ENCODE measurements at regions not wholly inside any gene's neighbourhood (a gene's known extent, or its start where the extent isn't known, plus 50 kb on each side); places are given as distances from the start of the nearest gene placed in this dataset.

DNA sequence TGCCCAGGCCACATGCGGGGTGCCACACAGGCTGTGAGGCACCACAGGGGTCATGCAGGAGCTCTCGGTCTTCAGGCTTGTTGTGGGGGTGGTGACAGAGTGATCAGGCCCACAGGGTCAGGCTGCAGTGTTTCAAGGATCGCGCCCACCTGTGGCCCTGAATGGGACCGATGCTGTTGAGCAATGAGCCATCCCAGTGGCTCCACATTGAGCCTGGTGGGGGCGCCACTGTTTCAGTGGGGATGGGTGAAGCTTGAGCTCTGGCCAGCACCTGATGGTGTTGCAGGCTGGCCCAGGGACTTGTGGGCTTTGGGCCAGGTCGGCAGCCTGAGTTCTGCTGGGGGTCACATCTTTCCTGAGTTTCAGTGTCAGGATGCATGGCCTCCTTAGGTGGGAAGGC lies 230.1 kb downstream of the UBE3A start:
- no peaks in the 10 kb centered on the region for H3K27me3 ChIP-seq (replicated peaks; ENCODE audit: control insufficient read depth, insufficient read depth, low read length)
- no peaks in the 10 kb centered on the region for H3K36me3 ChIP-seq (ENCODE audit: control insufficient read depth, insufficient read depth, low read length)
- H3K4me1 ChIP-seq: no peaks in the 10 kb centered on the region
- TF ChIP-seq, protein P1, sequence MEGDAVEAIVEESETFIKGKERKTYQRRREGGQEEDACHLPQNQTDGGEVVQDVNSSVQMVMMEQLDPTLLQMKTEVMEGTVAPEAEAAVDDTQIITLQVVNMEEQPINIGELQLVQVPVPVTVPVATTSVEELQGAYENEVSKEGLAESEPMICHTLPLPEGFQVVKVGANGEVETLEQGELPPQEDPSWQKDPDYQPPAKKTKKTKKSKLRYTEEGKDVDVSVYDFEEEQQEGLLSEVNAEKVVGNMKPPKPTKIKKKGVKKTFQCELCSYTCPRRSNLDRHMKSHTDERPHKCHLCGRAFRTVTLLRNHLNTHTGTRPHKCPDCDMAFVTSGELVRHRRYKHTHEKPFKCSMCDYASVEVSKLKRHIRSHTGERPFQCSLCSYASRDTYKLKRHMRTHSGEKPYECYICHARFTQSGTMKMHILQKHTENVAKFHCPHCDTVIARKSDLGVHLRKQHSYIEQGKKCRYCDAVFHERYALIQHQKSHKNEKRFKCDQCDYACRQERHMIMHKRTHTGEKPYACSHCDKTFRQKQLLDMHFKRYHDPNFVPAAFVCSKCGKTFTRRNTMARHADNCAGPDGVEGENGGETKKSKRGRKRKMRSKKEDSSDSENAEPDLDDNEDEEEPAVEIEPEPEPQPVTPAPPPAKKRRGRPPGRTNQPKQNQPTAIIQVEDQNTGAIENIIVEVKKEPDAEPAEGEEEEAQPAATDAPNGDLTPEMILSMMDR (IDR thresholded peaks at IDR 0.05; ENCODE audit: insufficient read depth in 1 of 2, low read depth in 1 of 2, low read length in 1 of 2, severe bottlenecking in 1 of 2, unreplicated experiment in 1 of 2): no peak
- no peak overlapping the region for H3K4me3 ChIP-seq (ENCODE audit: low read depth, low read length)
- H3K27ac Mint-ChIP-seq (ENCODE audit: unreplicated experiment): no peak overlapping the region
- intact Hi-C loops (cut with micrococcal nuclease; ENCODE audit: unreplicated experiment): no loop called here
- no peak overlapping the region for H3K4me3 Mint-ChIP-seq (ENCODE audit: unreplicated experiment)
- CTCF ChIA-PET: no interaction called here
- H3K4me1 Mint-ChIP-seq (ENCODE audit: low read depth, unreplicated experiment): no peaks in the 10 kb centered on the region
- H3K36me3 Mint-ChIP-seq (ENCODE audit: insufficient read depth, unreplicated experiment): no peaks in the 10 kb centered on the region
- peaks cover 56% of the 10 kb centered on the region for H3K9me3 ChIP-seq
- POLR2A ChIA-PET: no interaction called here
- BruUV-seq (replicated peaks): no TSS peak
- no peak for DNase-seq
- no peaks in the 10 kb centered on the region for H3K27me3 Mint-ChIP-seq (ENCODE audit: insufficient read depth, unreplicated experiment)
- H3K9me3 Mint-ChIP-seq (ENCODE audit: unreplicated experiment): no peaks in the 10 kb centered on the region

DNA sequence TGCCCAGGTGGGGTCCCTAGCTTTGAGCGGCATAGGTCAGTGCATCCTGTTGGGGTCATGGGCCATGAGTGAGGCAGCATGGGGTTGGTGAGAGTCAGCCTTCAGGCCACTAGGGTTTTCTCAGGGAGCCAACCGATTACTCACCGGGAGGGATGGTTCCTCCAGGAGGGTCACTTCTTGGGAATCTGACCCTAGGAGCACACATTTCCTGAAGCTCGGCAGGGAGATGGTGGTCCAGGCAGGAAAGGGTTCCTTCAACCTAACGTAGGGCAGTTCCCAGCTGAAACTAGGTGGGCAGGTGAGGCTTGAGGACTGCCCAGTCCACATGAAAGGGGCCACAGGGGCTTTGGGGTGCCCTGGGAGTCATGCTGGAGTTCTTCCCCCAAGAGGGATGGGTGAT lies 218.0 kb downstream of the UBE3A start:
- Histone ChIP-seq H3K27me3 (replicated peaks; ENCODE audit: control insufficient read depth, insufficient read depth, low read length) (no peaks in the 10 kb centered on the region), H3K36me3 (ENCODE audit: control insufficient read depth, insufficient read depth, low read length) (no peaks in the 10 kb centered on the region), H3K4me3 (ENCODE audit: low read depth, low read length) (no peak overlapping the region), H3K4me1 (no peaks in the 10 kb centered on the region), H3K9me3 (peaks cover 37% of the 10 kb centered on the region)
- TF ChIP-seq, protein P1 (IDR thresholded peaks at IDR 0.05; ENCODE audit: insufficient read depth in 1 of 2, low read depth in 1 of 2, low read length in 1 of 2, severe bottlenecking in 1 of 2, unreplicated experiment in 1 of 2): no peak
- DNase-seq: no peak
- POLR2A ChIA-PET: no interaction called here
- no peak overlapping the region for H3K27ac Mint-ChIP-seq (ENCODE audit: unreplicated experiment)
- BruUV-seq (replicated peaks): no TSS peak
- no peaks in the 10 kb centered on the region for H3K4me1 Mint-ChIP-seq (ENCODE audit: low read depth, unreplicated experiment)
- no peak overlapping the region for H3K4me3 Mint-ChIP-seq (ENCODE audit: unreplicated experiment)
- no peaks in the 10 kb centered on the region for H3K27me3 Mint-ChIP-seq (ENCODE audit: insufficient read depth, unreplicated experiment)
- intact Hi-C loops (cut with micrococcal nuclease; ENCODE audit: unreplicated experiment): no loop called here
- H3K9me3 Mint-ChIP-seq (ENCODE audit: unreplicated experiment): peaks cover 15% of the 10 kb centered on the region
- no peaks in the 10 kb centered on the region for H3K36me3 Mint-ChIP-seq (ENCODE audit: insufficient read depth, unreplicated experiment)
- CTCF ChIA-PET: no interaction called here

DNA sequence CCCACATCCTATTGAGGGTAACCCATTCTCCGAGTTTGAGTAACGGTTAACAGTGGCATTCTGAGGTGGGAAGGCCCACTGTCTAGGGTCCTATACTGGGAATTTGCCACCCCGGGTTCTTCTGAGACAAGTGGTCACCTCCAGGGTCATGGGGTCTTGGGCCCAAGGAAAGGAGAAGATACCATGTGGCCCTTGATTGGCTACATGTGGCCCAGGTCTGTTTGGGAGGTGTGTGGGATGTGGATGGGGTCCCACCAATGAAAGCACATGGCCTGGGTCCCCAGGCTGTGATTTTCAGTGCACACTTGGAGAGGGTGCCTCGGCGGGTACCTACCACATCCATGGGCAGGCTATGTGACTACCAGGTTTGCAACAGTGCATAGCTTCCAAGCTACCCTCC lies 214.4 kb downstream of the UBE3A start:
- H3K4me3 ChIP-seq (ENCODE audit: low read depth, low read length): no peak overlapping the region
- H3K4me3 Mint-ChIP-seq (ENCODE audit: unreplicated experiment): no peak overlapping the region
- H3K9me3 Mint-ChIP-seq (ENCODE audit: unreplicated experiment): peaks cover 15% of the 10 kb centered on the region
- POLR2A ChIA-PET: no interaction called here
- intact Hi-C loops (cut with micrococcal nuclease; ENCODE audit: unreplicated experiment): no loop called here
- H3K27me3 Mint-ChIP-seq (ENCODE audit: insufficient read depth, unreplicated experiment): no peaks in the 10 kb centered on the region
- H3K36me3 ChIP-seq (ENCODE audit: control insufficient read depth, insufficient read depth, low read length): no peaks in the 10 kb centered on the region
- no TSS peak for BruUV-seq (replicated peaks)
- H3K4me1 ChIP-seq: no peaks in the 10 kb centered on the region
- CTCF ChIA-PET: no interaction called here
- DNase-seq: no peak
- peaks cover 21% of the 10 kb centered on the region for H3K9me3 ChIP-seq
- no peaks in the 10 kb centered on the region for H3K27me3 ChIP-seq (replicated peaks; ENCODE audit: control insufficient read depth, insufficient read depth, low read length)
- H3K36me3 Mint-ChIP-seq (ENCODE audit: insufficient read depth, unreplicated experiment): no peaks in the 10 kb centered on the region
- TF ChIP-seq, protein P1 (IDR thresholded peaks at IDR 0.05; ENCODE audit: insufficient read depth in 1 of 2, low read depth in 1 of 2, low read length in 1 of 2, severe bottlenecking in 1 of 2, unreplicated experiment in 1 of 2): no peak
- no peaks in the 10 kb centered on the region for H3K4me1 Mint-ChIP-seq (ENCODE audit: low read depth, unreplicated experiment)
- no peak overlapping the region for H3K27ac Mint-ChIP-seq (ENCODE audit: unreplicated experiment)
